Keratinocyte (primary cell): ENCODE measurements at regions not wholly inside any gene's neighbourhood (a gene's known extent, or its start where the extent isn't known, plus 50 kb on each side); places are given as distances from the start of the nearest gene placed in this dataset.

Source experiments
- DNase-seq: peaks from one replicate; pipeline ENCODE4 v3.0.0-alpha.2; 2011; ENCODE audit warnings: low read depth, missing footprints, low spot score
- FAIRE-seq: peaks from 2 replicates; lab custom pipeline; 2011; peaks lifted over from hg19 to GRCh38; lab: Jason Lieb, UNC
- H2AFZ ChIP-seq: 2 replicates; pipeline ENCODE4 v1.6.0; 2012; ENCODE audit warnings: low read length, control low read depth, inconsistent platforms; ENCODE audit not compliant: control insufficient read depth
- H3K27ac ChIP-seq: 2 replicates; pipeline ENCODE4 v1.5.1; 2011; ENCODE audit warnings: low read length; ENCODE audit not compliant: control insufficient read depth, insufficient read depth
- H3K27me3 ChIP-seq: 3 replicates; pipeline ENCODE4 v1.6.0; 2011; ENCODE audit warnings: low read length; ENCODE audit not compliant: control insufficient read depth, insufficient read depth; ENCODE audit errors: extremely low read depth
- H3K36me3 ChIP-seq, 2 experiments: 2 replicates in 1 of 2; 3 replicates in 1 of 2; pipeline ENCODE4 v1.5.1; 2011; ENCODE audit warnings: low read length in 2 of 2, mild to moderate bottlenecking in 1 of 2; ENCODE audit not compliant: control insufficient read depth in 2 of 2, insufficient read depth in 2 of 2; ENCODE audit errors: extremely low read depth in 1 of 2
- H3K4me1 ChIP-seq: 3 replicates; pipeline ENCODE4 v1.5.1; 2011; ENCODE audit warnings: low read length; ENCODE audit not compliant: control insufficient read depth, insufficient read depth; ENCODE audit errors: extremely low read depth
- H3K4me2 ChIP-seq: 3 replicates; pipeline ENCODE4 v1.6.0; 2011; ENCODE audit warnings: low read depth, low read length; ENCODE audit not compliant: control insufficient read depth, insufficient read depth; ENCODE audit errors: extremely low read depth
- H3K4me3 ChIP-seq, 3 experiments: fragments of 200-600 bp in 1 of 3; sonication (generic) in 1 of 3; 2 replicates in 2 of 3; 3 replicates in 1 of 3; pipeline ENCODE4 v1.5.1; 2011 to 2016; ENCODE audit warnings: low read length in 3 of 3, mild to moderate bottlenecking in 3 of 3, control low read depth in 2 of 3, inconsistent platforms in 1 of 3, low read depth in 1 of 3, mixed read lengths in 1 of 3, mixed run types in 1 of 3, moderate library complexity in 1 of 3; ENCODE audit not compliant: control insufficient read depth in 2 of 3, insufficient read depth in 2 of 3; ENCODE audit errors: extremely low read depth in 1 of 3
- H3K79me2 ChIP-seq: 2 replicates; pipeline ENCODE4 v1.6.0; 2012; ENCODE audit warnings: low read length; ENCODE audit not compliant: control insufficient read depth, insufficient read depth
- H3K9ac ChIP-seq: 3 replicates; pipeline ENCODE4 v1.6.0; 2011; ENCODE audit warnings: low read length; ENCODE audit not compliant: control insufficient read depth, insufficient read depth; ENCODE audit errors: extremely low read depth
- H3K9me1 ChIP-seq: 3 replicates; pipeline ENCODE4 v1.6.0; 2011; ENCODE audit warnings: low read length; ENCODE audit not compliant: control insufficient read depth, insufficient read depth; ENCODE audit errors: extremely low read depth
- H3K9me3 ChIP-seq: 2 replicates; pipeline ENCODE4 v1.5.1; 2012; ENCODE audit warnings: low read depth, low read length; ENCODE audit not compliant: control insufficient read depth
- H4K20me1 ChIP-seq: 3 replicates; pipeline ENCODE4 v1.6.0; 2011; ENCODE audit warnings: low read length; ENCODE audit not compliant: control insufficient read depth, insufficient read depth; ENCODE audit errors: extremely low read depth
- CTCF ChIP-seq, 3 experiments: IDR thresholded peaks in 1 of 3; conservative IDR thresholded peaks in 1 of 3; optimal IDR thresholded peaks in 1 of 3; 2 replicates in 2 of 3; 3 replicates in 1 of 3; pipeline versions ENCODE3 to v1.5.1; 2011; ENCODE audit warnings: low read length in 3 of 3, mild to moderate bottlenecking in 3 of 3, moderate library complexity in 2 of 3, control low read depth in 1 of 3, inconsistent platforms in 1 of 3; ENCODE audit not compliant: insufficient read depth in 2 of 3; ENCODE audit errors: extremely low read depth in 1 of 3
- EZH2 ChIP-seq: IDR thresholded peaks from one replicate; pipeline ENCODE4 v1.6.1; 2012; ENCODE audit warnings: inconsistent platforms, mild to moderate bottlenecking, low read length, moderate library complexity
- dilution Hi-C: fragments of 300-500 bp; cut with MboI; formaldehyde crosslinking; loops from one replicate; pipeline ENCODE4 v1.7.0; 2020; ENCODE audit warnings: low sequenced_read_pairs; ENCODE audit not compliant: extremely low pct_ligation_motif_present

GRCh38 chr7:46208635-46209525 is 287.8 kb upstream of the IGFBP3 start:
- Histone ChIP-seq H3K4me3 (no peak overlapping the region), H2AFZ (no peak overlapping the region), H3K9me3 (no peaks in the 10 kb centered on the region), H3K27me3 (peaks cover 3% of the 10 kb centered on the region), H3K4me1 (peaks cover 14% of the 10 kb centered on the region), H3K9me1 (no peaks in the 10 kb centered on the region), H3K9ac (no peak overlapping the region), H3K4me2 (no peak overlapping the region), H4K20me1 (no peaks in the 10 kb centered on the region), H3K79me2 (no peaks in the 10 kb centered on the region), H3K36me3 (no peaks in the 10 kb centered on the region), H3K27ac (no peak overlapping the region)
- no peak for FAIRE-seq
- DNase-seq = no peak
- TF ChIP-seq CTCF (optimal IDR thresholded peaks at IDR 0.05 in 1 of 3, IDR thresholded peaks at IDR 0.05 in 1 of 3, conservative IDR thresholded peaks at IDR 0.05 in 1 of 3; ENCODE audit: extremely low read depth in 1 of 3, insufficient read depth in 2 of 3, low read length in 3 of 3) (no peak), EZH2 (no peak)
- dilution Hi-C loops = no loop called here

GRCh38 chr7:46207931-46208634 is 287.0 kb upstream of the IGFBP3 start:
- Histone ChIP-seq H3K9me1 (no peaks in the 10 kb centered on the region), H3K4me3 (no peak overlapping the region), H3K36me3 (no peaks in the 10 kb centered on the region), H2AFZ (no peak overlapping the region), H3K4me2 (no peak overlapping the region), H4K20me1 (no peaks in the 10 kb centered on the region), H3K27me3 (peaks cover 3% of the 10 kb centered on the region), H3K9ac (no peak overlapping the region), H3K79me2 (no peaks in the 10 kb centered on the region), H3K27ac (no peak overlapping the region), H3K4me1 (peaks cover 14% of the 10 kb centered on the region), H3K9me3 (no peaks in the 10 kb centered on the region)
- DNase-seq (no peak), FAIRE-seq (no peak)
- TF ChIP-seq CTCF (optimal IDR thresholded peaks at IDR 0.05 in 1 of 3, IDR thresholded peaks at IDR 0.05 in 1 of 3, conservative IDR thresholded peaks at IDR 0.05 in 1 of 3; ENCODE audit: extremely low read depth in 1 of 3, insufficient read depth in 2 of 3, low read length in 3 of 3) (no peak), EZH2 (no peak)
- dilution Hi-C loops = no loop called here
